ENCODE measurements at regions not wholly inside any gene's neighbourhood (a gene's known extent, or its start where the extent isn't known, plus 50 kb on each side); places are given as distances from the start of the nearest gene placed in this dataset.

GRCh38 chr3:31417486-31417885 lies 115.2 kb upstream of the STT3B start:
- Histone ChIP-seq H3K4me1 (ENCODE audit: control insufficient read depth in 2 of 2, insufficient read depth in 2 of 2, low read length in 2 of 2) (no peaks in the 10 kb centered on the region), H3K9me3 (ENCODE audit: control insufficient read depth in 2 of 2, insufficient read depth in 1 of 2, low read length in 1 of 2) (no peaks in the 10 kb centered on the region), H3K27ac (ENCODE audit: low read depth in 1 of 2, low read length in 1 of 2) (no peak overlapping the region), H3K27me3 (ENCODE audit: control insufficient read depth in 2 of 2, insufficient read depth in 1 of 2, low read length in 1 of 2) (no peaks in the 10 kb centered on the region), H3K36me3 (ENCODE audit: control insufficient read depth in 2 of 2, insufficient read depth in 2 of 2, low read length in 1 of 2) (no peaks in the 10 kb centered on the region), H3K4me3 (ENCODE audit: low read length in 2 of 2) (no peak overlapping the region)
- 83% methylated on average over 1 of the region's 1 CpG for WGBS
- no peak for DNase-seq (ENCODE audit: low read depth in 6 of 9, low spot score in 9 of 9)

DNA sequence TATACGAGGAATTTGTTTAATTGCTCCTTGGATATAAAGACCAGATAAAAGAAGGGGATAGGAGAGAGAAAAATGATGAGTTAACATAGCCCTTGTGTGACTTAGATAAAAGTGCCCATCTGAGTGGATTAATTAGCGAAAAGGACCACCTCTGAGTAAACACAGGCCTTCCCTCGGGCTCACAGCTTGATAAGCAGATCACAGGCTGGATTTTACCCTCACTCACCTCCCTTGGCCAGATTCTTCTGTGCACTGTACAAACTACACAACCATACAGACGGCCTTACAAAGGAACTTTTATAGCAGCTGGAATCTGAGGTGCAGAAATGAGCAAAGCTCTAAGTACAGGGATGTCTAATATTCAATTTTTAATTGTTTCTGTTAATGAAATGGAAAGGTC lies 112.4 kb upstream of the STT3B start:
- WGBS, result 98% methylated on average over 4 of the region's 4 CpGs

GRCh38 chr3:31421314-31422048 lies 111.2 kb upstream of the STT3B start:
- DNase-seq (ENCODE audit: low read depth in 6 of 9, low spot score in 9 of 9), result no peak
- H3K27me3 ChIP-seq (ENCODE audit: control insufficient read depth in 2 of 2, insufficient read depth in 1 of 2, low read length in 1 of 2), result no peaks in the 10 kb centered on the region
- no peak overlapping the region for H3K27ac ChIP-seq (ENCODE audit: low read depth in 1 of 2, low read length in 1 of 2)
- no peaks in the 10 kb centered on the region for H3K9me3 ChIP-seq (ENCODE audit: control insufficient read depth in 2 of 2, insufficient read depth in 1 of 2, low read length in 1 of 2)
- H3K36me3 ChIP-seq (ENCODE audit: control insufficient read depth in 2 of 2, insufficient read depth in 2 of 2, low read length in 1 of 2), result no peaks in the 10 kb centered on the region
- no peaks in the 10 kb centered on the region for H3K4me1 ChIP-seq (ENCODE audit: control insufficient read depth in 2 of 2, insufficient read depth in 2 of 2, low read length in 2 of 2)
- 92% methylated on average over 2 of the region's 2 CpGs for WGBS
- H3K4me3 ChIP-seq (ENCODE audit: low read length in 2 of 2), result no peak overlapping the region

More for the DNA sequence above, 112.4 kb upstream of the STT3B start:
- no peaks in the 10 kb centered on the region for H3K9me3 ChIP-seq (ENCODE audit: control insufficient read depth in 2 of 2, insufficient read depth in 1 of 2, low read length in 1 of 2)
- H3K4me1 ChIP-seq (ENCODE audit: control insufficient read depth in 2 of 2, insufficient read depth in 2 of 2, low read length in 2 of 2), result no peaks in the 10 kb centered on the region
- no peaks in the 10 kb centered on the region for H3K27me3 ChIP-seq (ENCODE audit: control insufficient read depth in 2 of 2, insufficient read depth in 1 of 2, low read length in 1 of 2)
- H3K36me3 ChIP-seq (ENCODE audit: control insufficient read depth in 2 of 2, insufficient read depth in 2 of 2, low read length in 1 of 2), result no peaks in the 10 kb centered on the region
- no peak for DNase-seq (ENCODE audit: low read depth in 6 of 9, low spot score in 9 of 9)
- H3K27ac ChIP-seq (ENCODE audit: low read depth in 1 of 2, low read length in 1 of 2), result no peak overlapping the region
- H3K4me3 ChIP-seq (ENCODE audit: low read length in 2 of 2), result no peak overlapping the region

DNA sequence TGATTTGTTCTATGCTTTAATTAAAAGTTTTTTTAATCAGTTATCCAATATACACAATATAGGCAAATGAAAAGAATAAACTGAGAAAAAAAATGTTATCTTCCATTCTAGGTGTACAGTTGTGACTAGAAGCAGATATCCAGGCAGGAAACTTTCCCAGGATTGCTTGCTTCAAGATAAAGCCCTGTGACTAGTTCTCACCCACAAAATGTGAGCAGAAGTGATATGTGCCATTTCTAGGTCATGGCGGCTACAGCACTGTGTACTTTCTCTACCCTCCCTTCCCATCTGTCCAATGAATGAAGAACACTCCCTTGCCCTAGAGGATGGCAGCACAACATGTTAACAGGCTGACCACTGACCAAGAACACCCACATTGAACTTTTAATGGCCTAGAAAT lies 110.5 kb upstream of the STT3B start:
- Histone ChIP-seq H3K36me3 (ENCODE audit: control insufficient read depth in 2 of 2, insufficient read depth in 2 of 2, low read length in 1 of 2) (no peaks in the 10 kb centered on the region), H3K4me1 (ENCODE audit: control insufficient read depth in 2 of 2, insufficient read depth in 2 of 2, low read length in 2 of 2) (no peaks in the 10 kb centered on the region), H3K27ac (ENCODE audit: low read depth in 1 of 2, low read length in 1 of 2) (no peak overlapping the region), H3K4me3 (ENCODE audit: low read length in 2 of 2) (no peak overlapping the region), H3K27me3 (ENCODE audit: control insufficient read depth in 2 of 2, insufficient read depth in 1 of 2, low read length in 1 of 2) (no peaks in the 10 kb centered on the region), H3K9me3 (ENCODE audit: control insufficient read depth in 2 of 2, insufficient read depth in 1 of 2, low read length in 1 of 2) (no peaks in the 10 kb centered on the region)
- no peak for DNase-seq (ENCODE audit: low read depth in 6 of 9, low spot score in 9 of 9)
- WGBS, result 95% methylated on average over 1 of the region's 1 CpG

GRCh38 chr3:31423482-31423881 lies 109.2 kb upstream of the STT3B start:
- WGBS, result over 99% methylated on average over 2 of the region's 2 CpGs
- Histone ChIP-seq H3K36me3 (ENCODE audit: control insufficient read depth in 2 of 2, insufficient read depth in 2 of 2, low read length in 1 of 2) (no peaks in the 10 kb centered on the region), H3K9me3 (ENCODE audit: control insufficient read depth in 2 of 2, insufficient read depth in 1 of 2, low read length in 1 of 2) (no peaks in the 10 kb centered on the region), H3K4me3 (ENCODE audit: low read length in 2 of 2) (no peak overlapping the region), H3K4me1 (ENCODE audit: control insufficient read depth in 2 of 2, insufficient read depth in 2 of 2, low read length in 2 of 2) (no peaks in the 10 kb centered on the region), H3K27me3 (ENCODE audit: control insufficient read depth in 2 of 2, insufficient read depth in 1 of 2, low read length in 1 of 2) (no peaks in the 10 kb centered on the region), H3K27ac (ENCODE audit: low read depth in 1 of 2, low read length in 1 of 2) (no peak overlapping the region)
- DNase-seq (ENCODE audit: low read depth in 6 of 9, low spot score in 9 of 9), result no peak

DNA sequence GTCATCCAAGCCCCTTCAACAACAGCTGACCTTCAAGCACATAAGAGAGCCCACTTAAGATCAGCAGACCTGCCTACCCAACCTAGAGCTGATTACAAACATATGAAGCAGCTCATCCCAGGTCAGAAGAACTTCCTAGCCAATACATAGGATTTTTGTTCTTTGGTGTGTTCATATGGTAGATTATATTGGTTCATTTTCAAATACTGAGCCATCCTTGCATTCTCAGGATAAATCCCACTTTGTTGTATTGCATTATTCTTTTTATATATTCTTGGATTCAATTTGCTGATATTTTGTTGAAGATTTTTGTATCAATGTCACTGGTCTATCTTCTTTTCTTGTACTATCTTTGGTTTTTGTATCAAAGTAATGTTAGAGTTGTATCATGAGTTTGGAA lies 107.3 kb upstream of the STT3B start:
- no peak for DNase-seq (ENCODE audit: low read depth in 6 of 9, low spot score in 9 of 9)
- Histone ChIP-seq H3K27me3 (ENCODE audit: control insufficient read depth in 2 of 2, insufficient read depth in 1 of 2, low read length in 1 of 2) (no peaks in the 10 kb centered on the region), H3K36me3 (ENCODE audit: control insufficient read depth in 2 of 2, insufficient read depth in 2 of 2, low read length in 1 of 2) (no peaks in the 10 kb centered on the region), H3K4me1 (ENCODE audit: control insufficient read depth in 2 of 2, insufficient read depth in 2 of 2, low read length in 2 of 2) (no peaks in the 10 kb centered on the region), H3K4me3 (ENCODE audit: low read length in 2 of 2) (no peak overlapping the region), H3K27ac (ENCODE audit: low read depth in 1 of 2, low read length in 1 of 2) (no peak overlapping the region), H3K9me3 (ENCODE audit: control insufficient read depth in 2 of 2, insufficient read depth in 1 of 2, low read length in 1 of 2) (no peaks in the 10 kb centered on the region)

- DNase-seq (ENCODE audit: low read depth in 6 of 9, low spot score in 9 of 9), result no peak
- H3K4me1 ChIP-seq (ENCODE audit: control insufficient read depth in 2 of 2, insufficient read depth in 2 of 2, low read length in 2 of 2), result no peaks in the 10 kb centered on the region
- H3K9me3 ChIP-seq (ENCODE audit: control insufficient read depth in 2 of 2, insufficient read depth in 1 of 2, low read length in 1 of 2), result no peaks in the 10 kb centered on the region
- no peaks in the 10 kb centered on the region for H3K27me3 ChIP-seq (ENCODE audit: control insufficient read depth in 2 of 2, insufficient read depth in 1 of 2, low read length in 1 of 2)
- no peak overlapping the region for H3K4me3 ChIP-seq (ENCODE audit: low read length in 2 of 2)
- H3K36me3 ChIP-seq (ENCODE audit: control insufficient read depth in 2 of 2, insufficient read depth in 2 of 2, low read length in 1 of 2), result no peaks in the 10 kb centered on the region
- H3K27ac ChIP-seq (ENCODE audit: low read depth in 1 of 2, low read length in 1 of 2), result no peak overlapping the region
- 96% methylated on average over 1 of the region's 1 CpG for WGBS
These were observed 105.1 kb upstream of the STT3B start for GRCh38 chr3:31427623-31428022.

DNA sequence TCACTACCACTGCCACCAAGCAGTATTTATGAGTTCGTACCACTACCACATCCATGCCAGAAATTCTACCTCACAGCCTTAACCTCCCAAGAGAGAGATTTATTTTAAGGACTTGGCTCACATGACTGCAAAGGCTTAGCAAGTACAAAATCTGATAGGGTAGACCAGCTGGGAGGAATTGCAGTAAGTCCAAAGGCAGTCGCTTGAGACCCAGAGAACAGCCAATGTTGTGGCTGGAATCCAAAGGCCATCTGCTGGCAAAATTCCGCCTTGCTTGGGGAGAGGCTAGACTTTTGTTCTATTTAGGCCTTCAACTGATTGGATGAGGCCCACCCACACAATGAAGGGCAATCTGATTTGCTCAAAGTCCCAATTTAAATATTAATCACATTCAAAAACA lies 101.4 kb upstream of the STT3B start:
- Histone ChIP-seq H3K4me1 (ENCODE audit: control insufficient read depth in 2 of 2, insufficient read depth in 2 of 2, low read length in 2 of 2) (no peaks in the 10 kb centered on the region), H3K27ac (ENCODE audit: low read depth in 1 of 2, low read length in 1 of 2) (no peak overlapping the region), H3K9me3 (ENCODE audit: control insufficient read depth in 2 of 2, insufficient read depth in 1 of 2, low read length in 1 of 2) (no peaks in the 10 kb centered on the region), H3K27me3 (ENCODE audit: control insufficient read depth in 2 of 2, insufficient read depth in 1 of 2, low read length in 1 of 2) (no peaks in the 10 kb centered on the region), H3K4me3 (ENCODE audit: low read length in 2 of 2) (no peak overlapping the region), H3K36me3 (ENCODE audit: control insufficient read depth in 2 of 2, insufficient read depth in 2 of 2, low read length in 1 of 2) (no peaks in the 10 kb centered on the region)
- DNase-seq (ENCODE audit: low read depth in 6 of 9, low spot score in 9 of 9), result no peak
- WGBS, result 96% methylated on average over 3 of the region's 3 CpGs

GRCh38 chr3:31432897-31433678 lies 99.6 kb upstream of the STT3B start:
- no peaks in the 10 kb centered on the region for H3K27me3 ChIP-seq (ENCODE audit: control insufficient read depth in 2 of 2, insufficient read depth in 1 of 2, low read length in 1 of 2)
- WGBS, result 79% methylated on average over 7 of the region's 7 CpGs
- H3K27ac ChIP-seq (ENCODE audit: low read depth in 1 of 2, low read length in 1 of 2), result no peak overlapping the region
- no peaks in the 10 kb centered on the region for H3K9me3 ChIP-seq (ENCODE audit: control insufficient read depth in 2 of 2, insufficient read depth in 1 of 2, low read length in 1 of 2)
- no peaks in the 10 kb centered on the region for H3K4me1 ChIP-seq (ENCODE audit: control insufficient read depth in 2 of 2, insufficient read depth in 2 of 2, low read length in 2 of 2)
- H3K4me3 ChIP-seq (ENCODE audit: low read length in 2 of 2), result no peak overlapping the region
- H3K36me3 ChIP-seq (ENCODE audit: control insufficient read depth in 2 of 2, insufficient read depth in 2 of 2, low read length in 1 of 2), result no peaks in the 10 kb centered on the region
- no peak for DNase-seq (ENCODE audit: low read depth in 6 of 9, low spot score in 9 of 9)
